IPS DF 4.7 (cell line): ENCODE measurements at regions not wholly inside any gene's neighbourhood (a gene's known extent, or its start where the extent isn't known, plus 50 kb on each side); places are given as distances from the start of the nearest gene placed in this dataset.

Source experiments
- DNase-seq: peaks from one replicate; pipeline ENCODE4 v3.0.0-alpha.2; 2013; ENCODE audit warnings: low spot score; ENCODE audit errors: extremely low read depth

GRCh38 chr9:80093695-80094094 lies 521.9 kb downstream of the TLE4 start:
- DNase-seq: no peak

DNA sequence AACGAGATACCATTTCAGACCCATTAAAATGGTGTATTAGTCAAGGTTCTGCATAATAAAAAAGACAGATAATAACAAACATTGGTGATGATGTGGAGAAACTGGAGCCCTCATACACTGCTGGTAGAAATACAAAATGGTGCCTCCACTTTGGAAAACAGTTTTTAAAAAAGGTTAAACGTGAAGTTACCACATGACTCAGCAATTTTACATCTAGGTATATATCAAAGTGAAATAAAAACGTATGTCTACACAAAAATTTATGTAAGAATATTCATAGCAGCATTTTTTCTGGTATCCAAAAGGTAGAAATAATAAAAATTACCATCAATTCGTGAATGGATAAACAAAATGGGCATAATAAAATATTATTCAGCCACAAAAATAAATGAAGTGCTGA lies 519.8 kb downstream of the TLE4 start:
- DNase-seq: no peak

- no peak for DNase-seq
Observed at GRCh38 chr9:80090317-80090716, 518.6 kb downstream of the TLE4 start.

DNA sequence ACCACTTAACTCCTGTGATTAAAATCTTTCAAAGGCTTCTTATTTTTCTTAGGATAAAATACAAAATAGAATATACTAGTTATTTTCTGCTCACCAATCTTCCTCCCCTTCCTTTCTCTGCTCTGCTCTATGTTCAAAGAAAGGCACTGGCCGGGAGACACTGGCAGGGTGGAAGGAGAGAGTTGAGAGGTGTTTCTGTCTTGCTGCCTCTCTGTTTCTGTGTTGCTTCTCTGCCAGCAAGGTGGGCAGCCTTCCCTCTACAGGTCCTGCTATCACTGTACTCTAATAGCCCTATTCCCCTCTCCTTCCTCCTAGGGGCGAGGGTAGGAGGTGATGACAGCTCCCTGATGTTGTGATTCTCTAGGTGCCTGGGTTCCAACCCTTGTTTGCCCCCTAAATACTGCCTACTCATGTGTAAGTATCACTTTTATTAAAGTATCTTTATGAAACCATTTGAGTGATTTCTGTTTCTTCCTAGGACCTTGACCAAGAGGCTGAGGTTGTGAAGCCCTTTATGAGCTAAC lies 515.1 kb downstream of the TLE4 start:
- DNase-seq: no peak

DNA sequence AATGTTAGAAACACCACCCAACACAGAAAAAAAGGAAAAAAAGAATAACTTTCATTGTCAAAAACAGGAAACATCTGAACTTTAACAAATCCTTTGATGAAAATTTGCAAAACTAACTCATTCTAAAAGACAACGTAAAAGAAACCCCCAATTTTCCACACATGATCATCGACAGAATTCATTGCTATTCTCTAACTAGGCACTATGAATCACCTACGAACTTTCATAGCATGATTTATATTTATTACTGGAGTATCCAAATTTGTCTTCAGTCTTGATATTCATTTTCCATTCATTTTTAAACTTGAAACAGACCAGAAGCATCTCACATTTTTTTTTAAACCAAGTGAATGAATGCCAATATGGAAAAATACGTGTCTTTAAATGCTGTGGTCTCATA lies 514.6 kb downstream of the TLE4 start:
- no peak for DNase-seq

DNA sequence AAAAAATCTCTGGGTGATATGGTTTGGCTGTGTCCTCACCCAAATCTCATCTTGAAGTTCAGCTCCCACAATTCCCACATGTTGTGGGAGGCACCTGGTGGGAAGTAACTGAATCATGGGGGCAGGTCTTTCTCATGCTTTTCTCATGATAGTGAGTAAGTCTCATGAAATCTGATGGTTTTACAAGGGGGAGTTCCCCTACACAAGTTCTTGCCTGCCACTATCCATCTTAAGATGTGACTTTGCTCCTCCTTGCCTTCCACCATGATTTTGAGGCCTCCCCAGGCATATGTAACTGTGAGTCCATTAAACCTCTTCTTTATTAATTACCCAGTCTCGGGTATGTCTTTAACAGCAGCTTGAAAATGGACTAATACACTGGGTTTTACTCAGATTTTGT lies 513.9 kb downstream of the TLE4 start:
- DNase-seq: no peak

- DNase-seq: no peak
Observed at GRCh38 chr9:80082213-80082612, 510.4 kb downstream of the TLE4 start.

DNA sequence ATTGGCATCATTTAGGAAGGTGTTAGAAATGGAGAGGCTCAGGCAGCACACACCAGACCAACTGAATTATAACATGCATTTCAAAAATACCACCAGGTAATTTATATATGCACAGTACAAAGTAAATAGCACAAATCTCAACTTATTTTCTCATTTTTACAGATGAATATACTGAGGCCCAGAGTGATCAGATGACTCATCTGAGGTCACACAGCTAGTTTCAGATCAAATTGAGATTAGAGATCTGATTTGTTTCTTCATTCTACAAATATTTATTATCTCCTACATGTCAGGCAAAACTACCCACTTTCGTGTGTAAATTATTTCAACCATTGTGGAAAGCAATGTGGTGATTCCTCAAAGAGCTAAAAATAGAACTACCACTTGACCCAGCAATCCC lies 507.1 kb downstream of the TLE4 start:
- DNase-seq: no peak

DNA sequence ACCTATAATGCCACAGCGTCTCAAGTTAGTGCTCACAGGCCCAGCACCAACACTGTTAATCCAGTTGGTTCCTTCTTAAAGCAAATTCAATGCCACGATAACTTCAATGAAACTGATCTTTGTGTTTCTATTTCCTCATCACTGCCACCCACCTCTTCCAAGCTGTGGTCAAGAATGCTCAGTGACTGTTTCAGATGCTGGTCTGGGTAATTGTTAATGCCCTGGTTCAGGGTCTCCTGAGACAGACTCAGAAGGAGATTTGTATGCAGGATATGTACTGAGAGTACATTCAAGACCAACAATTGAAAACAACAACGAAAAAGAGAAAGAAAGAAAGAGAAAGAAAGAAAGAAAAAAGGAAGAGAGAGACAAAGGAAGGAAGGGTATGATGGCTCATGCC lies 505.3 kb downstream of the TLE4 start:
- no peak for DNase-seq

DNA sequence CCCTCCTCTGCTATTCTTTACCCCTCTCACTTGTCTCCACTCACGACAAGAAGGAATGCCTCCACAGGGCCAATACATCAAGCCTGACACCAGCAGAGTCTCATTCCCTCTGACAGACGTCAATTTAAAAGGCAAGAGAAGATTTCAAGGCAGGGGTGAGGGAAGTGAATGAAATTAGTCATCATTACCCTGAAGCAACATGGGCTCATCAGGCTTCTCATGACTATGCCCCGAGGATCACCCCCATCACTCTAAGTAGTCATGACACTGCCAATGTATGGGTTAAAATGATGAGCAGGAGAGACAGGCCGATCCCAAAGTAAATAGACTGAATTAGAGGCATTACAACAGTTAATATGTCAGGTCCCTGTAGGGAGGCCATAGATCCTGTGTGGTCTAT lies 504.4 kb downstream of the TLE4 start:
- no peak for DNase-seq

DNA sequence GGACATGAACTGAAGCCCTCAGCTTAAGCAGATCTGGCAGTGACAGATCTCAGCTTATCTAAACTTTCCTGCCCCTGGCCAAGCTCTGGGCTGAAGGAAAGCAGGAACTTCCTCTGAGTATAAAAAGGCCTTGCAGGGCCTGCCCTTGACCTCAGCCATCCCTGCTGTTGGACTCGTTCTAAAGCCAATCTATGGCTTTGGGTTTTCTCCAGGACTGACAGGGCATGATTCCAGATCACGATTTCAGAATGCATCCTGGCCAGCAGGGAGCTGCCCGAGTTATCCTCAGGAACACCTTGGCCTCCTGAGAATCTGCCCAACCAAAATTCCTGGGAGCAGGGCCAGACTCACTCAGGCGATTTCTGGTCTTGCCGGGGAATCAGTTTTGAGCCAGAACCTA lies 502.7 kb downstream of the TLE4 start:
- DNase-seq: no peak

GRCh38 chr9:80072451-80072850 lies 500.7 kb downstream of the TLE4 start:
- DNase-seq: no peak

DNA sequence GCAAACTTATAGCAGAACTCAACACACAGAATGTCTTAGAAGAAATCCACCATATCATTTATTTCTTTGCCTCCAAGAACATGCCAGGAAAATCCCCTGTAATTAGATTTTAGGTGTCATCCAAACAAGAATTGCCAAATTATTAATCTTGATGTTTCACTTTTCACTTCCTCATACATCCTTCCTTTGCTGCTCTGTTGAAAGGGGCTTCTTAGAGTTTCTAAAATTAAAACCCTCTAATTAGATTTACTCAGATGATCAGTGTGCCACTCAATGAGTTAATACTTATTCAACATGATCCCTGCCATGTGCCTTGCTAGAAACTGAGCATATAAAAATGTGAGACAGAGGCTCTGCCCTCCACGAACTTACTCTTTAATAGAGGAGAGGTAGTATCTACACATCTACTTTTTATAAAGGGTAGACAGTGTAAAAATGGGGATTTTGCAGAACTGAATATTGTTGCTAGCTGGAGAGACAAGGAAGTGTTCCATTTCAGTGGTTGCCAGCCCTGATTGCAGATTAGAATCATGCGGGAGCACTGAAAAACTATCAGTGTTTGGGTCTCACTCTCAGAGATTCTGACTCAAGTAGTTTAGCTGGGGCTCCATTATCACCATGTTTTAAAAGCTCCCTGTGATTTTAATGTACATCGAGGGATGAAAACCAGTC lies 498.4 kb downstream of the TLE4 start:
- no peak for DNase-seq

DNA sequence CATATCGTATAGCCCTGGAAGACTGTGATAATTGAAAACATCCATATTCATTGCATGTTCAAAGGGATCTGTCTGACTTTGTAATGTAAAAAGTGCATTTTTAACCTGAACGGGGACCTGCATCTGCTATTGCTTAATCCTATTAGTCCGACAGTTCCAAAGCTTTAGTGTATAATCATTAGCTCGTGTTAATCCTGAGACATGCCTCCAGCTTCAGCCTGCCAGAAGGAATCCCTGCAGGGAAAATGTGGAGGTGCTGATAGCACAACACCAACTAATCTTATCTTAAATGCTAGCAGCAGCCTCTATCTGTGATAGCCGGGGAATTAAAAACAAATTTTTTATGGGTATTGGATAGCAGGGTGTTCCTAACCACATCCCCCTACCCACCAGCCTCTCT lies 495.2 kb downstream of the TLE4 start:
- DNase-seq: no peak

DNA sequence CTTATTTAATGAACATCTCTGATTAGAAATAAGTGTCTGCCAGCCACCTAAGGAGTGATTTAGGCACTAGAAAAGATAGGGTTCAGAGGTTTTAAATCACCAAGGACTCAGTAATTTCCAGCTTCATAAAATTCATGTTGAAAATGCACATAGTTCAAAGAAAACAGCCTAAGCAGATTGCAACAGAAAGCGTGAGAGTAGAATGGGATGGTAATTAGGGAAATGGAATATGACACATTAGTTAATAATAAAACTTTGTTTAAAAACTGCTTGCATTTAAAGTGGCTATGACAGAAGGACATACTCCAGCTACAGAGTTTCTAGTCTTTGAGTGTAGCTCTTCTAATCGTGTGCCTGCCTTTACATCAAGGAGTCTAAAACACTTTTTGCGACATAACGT lies 490.8 kb downstream of the TLE4 start:
- DNase-seq: no peak

DNA sequence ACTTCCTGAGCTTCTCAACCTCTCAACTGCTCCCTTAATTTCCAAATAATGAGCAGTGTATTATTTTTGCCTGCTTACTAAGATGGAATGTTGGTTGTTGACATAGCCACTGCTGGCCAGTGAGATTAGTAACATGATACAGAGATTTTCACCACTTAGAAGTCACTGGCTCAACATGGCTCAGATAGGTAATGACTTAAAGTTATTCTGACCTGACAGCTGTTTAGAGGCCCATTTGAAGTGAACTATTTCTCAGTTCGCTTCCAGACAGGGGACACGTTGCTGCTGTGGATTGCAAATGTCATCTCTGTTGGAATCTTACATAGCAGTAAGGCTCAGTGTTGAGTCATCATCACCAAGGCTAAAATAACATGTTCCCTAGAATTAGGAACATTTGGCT lies 490.2 kb downstream of the TLE4 start:
- DNase-seq: no peak

DNA sequence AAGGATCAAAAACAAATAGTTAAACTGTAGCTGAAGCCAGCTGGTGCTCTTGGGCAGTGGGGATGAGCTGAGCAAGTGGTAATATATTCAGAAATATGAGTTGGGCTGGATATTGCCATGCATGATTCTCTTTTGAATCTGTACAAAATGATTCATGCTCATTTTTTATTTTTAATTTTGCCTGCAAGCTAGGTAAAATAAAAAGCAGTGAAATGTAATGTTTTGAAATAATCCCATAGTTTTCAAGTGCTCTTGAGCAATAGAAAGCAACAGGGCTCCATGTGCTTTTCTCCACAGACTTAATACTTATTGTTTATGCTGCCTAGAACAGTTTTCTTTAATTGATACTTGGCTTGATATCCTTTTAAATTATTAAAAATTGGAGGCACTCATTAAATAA lies 489.3 kb downstream of the TLE4 start:
- no peak for DNase-seq

GRCh38 chr9:80059979-80060378 lies 488.2 kb downstream of the TLE4 start:
- no peak for DNase-seq

- no peak for DNase-seq
Observed at GRCh38 chr9:80059191-80059590, 487.4 kb downstream of the TLE4 start.

DNA sequence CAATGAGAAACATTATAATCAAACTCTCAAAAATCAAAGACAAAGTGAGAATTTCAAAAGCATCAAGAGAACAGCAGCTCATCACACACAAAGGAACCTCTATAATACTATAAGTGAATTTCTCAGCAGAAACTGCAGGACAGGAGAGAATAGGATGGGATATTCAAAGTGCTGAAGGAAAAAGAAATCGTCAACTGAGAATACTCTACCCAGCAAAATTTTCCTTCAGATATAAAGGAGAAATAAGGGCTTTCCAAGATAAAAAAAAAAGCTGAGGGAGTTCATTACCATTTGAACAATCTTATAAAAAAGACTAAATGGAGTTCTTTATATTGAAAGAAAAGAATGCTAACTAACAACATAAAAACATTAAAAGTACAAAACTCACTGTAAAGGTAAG lies 481.1 kb downstream of the TLE4 start:
- DNase-seq: no peak

DNA sequence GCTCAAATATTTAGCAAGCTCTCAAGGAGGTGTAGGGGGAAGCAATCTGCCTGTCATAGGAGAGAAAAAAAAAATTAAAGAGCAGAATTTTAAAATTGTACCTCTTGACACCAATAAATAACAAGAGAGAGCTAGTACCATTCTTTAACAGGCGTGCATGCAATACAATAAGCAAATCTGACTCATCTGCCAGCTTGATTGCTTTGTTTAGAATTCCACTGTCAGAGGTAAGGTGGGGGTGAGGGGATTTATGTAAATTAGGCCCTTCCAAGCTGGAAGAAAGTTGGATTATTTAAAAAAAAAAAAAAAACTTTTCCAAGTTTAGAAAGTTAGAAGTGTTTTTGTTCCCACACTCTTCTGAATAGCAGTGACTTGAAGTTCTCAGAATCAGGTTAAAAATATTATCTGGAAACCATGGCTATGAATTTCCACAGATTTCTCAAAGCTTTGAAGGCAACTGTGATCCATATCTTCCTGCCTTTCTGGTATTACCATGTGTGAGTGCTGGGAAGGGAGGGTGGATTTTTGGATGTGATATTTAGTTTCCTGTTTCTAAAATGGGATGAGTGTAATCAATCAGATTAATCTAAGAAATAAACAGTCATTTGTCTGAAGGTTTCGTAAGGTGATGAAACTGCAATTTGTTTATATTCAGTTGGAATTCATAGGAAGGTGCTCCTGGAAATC lies 477.5 kb downstream of the TLE4 start:
- DNase-seq: no peak

GRCh38 chr9:80046481-80046880 lies 474.7 kb downstream of the TLE4 start:
- DNase-seq: no peak

- no peak for DNase-seq
Observed at GRCh38 chr9:80041821-80042220, 470.1 kb downstream of the TLE4 start.
